GM19328 (cell line): ENCODE measurements at regions not wholly inside any gene's neighbourhood (a gene's known extent, or its start where the extent isn't known, plus 50 kb on each side); places are given as distances from the start of the nearest gene placed in this dataset.

ENCODE experiments used
- ATAC-seq: cut with Tn5 transposase; IDR thresholded peaks from one replicate; pipeline ENCODE4 v1.9.1; 2021; ENCODE audit warnings: mild to moderate bottlenecking, moderate library complexity; ENCODE audit not compliant: unreplicated experiment

GRCh38 chr3:102741694-102742093 lies 306.9 kb downstream of the ZPLD1 start:
- ATAC-seq, result no peak

GRCh38 chr3:102745881-102746280 lies 311.1 kb downstream of the ZPLD1 start:
- ATAC-seq, result no peak

- no peak for ATAC-seq
Measured at GRCh38 chr3:102747611-102748010, 312.8 kb downstream of the ZPLD1 start.

GRCh38 chr3:102748646-102749045 lies 313.8 kb downstream of the ZPLD1 start:
- no peak for ATAC-seq

GRCh38 chr3:102750322-102750721 lies 315.5 kb downstream of the ZPLD1 start:
- ATAC-seq, result no peak

- no peak for ATAC-seq
Measured at GRCh38 chr3:102753901-102754300, 319.1 kb downstream of the ZPLD1 start.

GRCh38 chr3:102756706-102757105 lies 321.9 kb downstream of the ZPLD1 start:
- no peak for ATAC-seq

GRCh38 chr3:102757950-102758349 lies 323.1 kb downstream of the ZPLD1 start:
- ATAC-seq, result no peak

- ATAC-seq, result no peak
Measured at GRCh38 chr3:102761766-102762165, 327.0 kb downstream of the ZPLD1 start.

GRCh38 chr3:102790747-102791325 lies 356.0 kb downstream of the ZPLD1 start:
- no peak for ATAC-seq

- ATAC-seq, result no peak
Measured at GRCh38 chr3:102791641-102792589, 357.1 kb downstream of the ZPLD1 start.

GRCh38 chr3:102796804-102797203 lies 362.0 kb downstream of the ZPLD1 start:
- no peak for ATAC-seq

- no peak for ATAC-seq
Measured at GRCh38 chr3:102802819-102803420, 368.1 kb downstream of the ZPLD1 start.

GRCh38 chr3:102810937-102811336 lies 376.1 kb downstream of the ZPLD1 start:
- no peak for ATAC-seq

GRCh38 chr3:102826636-102827035 lies 391.8 kb downstream of the ZPLD1 start:
- ATAC-seq, result no peak

GRCh38 chr3:102827386-102827785 lies 392.6 kb downstream of the ZPLD1 start:
- no peak for ATAC-seq

- ATAC-seq, result no peak
Measured at GRCh38 chr3:102830415-102830814, 395.6 kb downstream of the ZPLD1 start.

- ATAC-seq, result no peak
Measured at GRCh38 chr3:102841866-102842265, 407.1 kb downstream of the ZPLD1 start.

GRCh38 chr3:102866845-102867244 lies 432.0 kb downstream of the ZPLD1 start:
- ATAC-seq, result no peak

- no peak for ATAC-seq
Measured at GRCh38 chr3:102883515-102883914, 448.7 kb downstream of the ZPLD1 start.

- no peak for ATAC-seq
Measured at GRCh38 chr3:102885289-102885688, 450.5 kb downstream of the ZPLD1 start.

- no peak for ATAC-seq
Measured at GRCh38 chr3:102887431-102887830, 452.6 kb downstream of the ZPLD1 start.
